ENCODE measurements at regions not wholly inside any gene's neighbourhood (a gene's known extent, or its start where the extent isn't known, plus 50 kb on each side); places are given as distances from the start of the nearest gene placed in this dataset.
"Not testable (repeated sequence)": the region's sequence is repeated elsewhere in the genome, so short reads cannot be mapped to it uniquely, and the experiment has no call there.

GRCh38 chrX:78822157-78822690 lies 74.7 kb downstream of the LPAR4 start:
- TF ChIP-seq POLR2A (IDR thresholded peaks at IDR 0.05; ENCODE audit: low read depth, low read length) (no peak), TAF1 (IDR thresholded peaks at IDR 0.05; ENCODE audit: borderline replicate concordance, low read depth, low read length) (no peak), POLR2AphosphoS5 (IDR thresholded peaks at IDR 0.05; ENCODE audit: low read depth, low read length) (no peak)
- DNase-seq (ENCODE audit: insufficient read length) (no peak), FAIRE-seq (no peak)

- FAIRE-seq (no peak), DNase-seq (ENCODE audit: insufficient read length) (no peak)
- TF ChIP-seq TAF1 (IDR thresholded peaks at IDR 0.05; ENCODE audit: borderline replicate concordance, low read depth, low read length) (no peak), POLR2AphosphoS5 (IDR thresholded peaks at IDR 0.05; ENCODE audit: low read depth, low read length) (no peak), POLR2A (IDR thresholded peaks at IDR 0.05; ENCODE audit: low read depth, low read length) (no peak)
Measured at GRCh38 chrX:78831523-78831922, 84.0 kb downstream of the LPAR4 start.

DNA sequence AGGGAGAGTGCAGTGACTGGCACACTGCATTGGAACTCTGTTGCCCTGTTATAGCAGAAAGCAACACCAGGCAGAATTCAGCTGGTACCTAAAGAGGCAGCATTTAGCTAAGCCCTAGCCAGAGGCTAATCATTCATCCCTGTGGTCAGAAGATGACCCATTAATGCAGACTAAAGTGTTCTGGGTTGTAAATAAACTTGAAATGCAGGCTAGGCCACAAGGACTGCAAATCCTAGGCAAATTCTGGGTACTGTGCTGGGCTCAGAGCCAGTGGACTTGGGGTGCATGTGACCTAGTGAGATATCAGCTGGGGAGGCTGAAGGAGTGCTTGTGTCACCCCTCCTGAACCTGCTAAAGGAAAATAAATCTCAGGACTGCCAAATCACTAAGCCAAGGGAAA lies 91.2 kb downstream of the LPAR4 start:
- FAIRE-seq: no peak
- TF ChIP-seq TAF1 (IDR thresholded peaks at IDR 0.05; ENCODE audit: borderline replicate concordance, low read depth, low read length) (no peak), POLR2A (IDR thresholded peaks at IDR 0.05; ENCODE audit: low read depth, low read length) (no peak), POLR2AphosphoS5 (IDR thresholded peaks at IDR 0.05; ENCODE audit: low read depth, low read length) (no peak)

GRCh38 chrX:78839711-78840110 lies 92.2 kb downstream of the LPAR4 start:
- TF ChIP-seq POLR2A (IDR thresholded peaks at IDR 0.05; ENCODE audit: low read depth, low read length): no peak
- no peak for DNase-seq (ENCODE audit: insufficient read length)
- no peak for FAIRE-seq

More for the DNA sequence above, 91.2 kb downstream of the LPAR4 start:
- no peak for DNase-seq (ENCODE audit: insufficient read length)

GRCh38 chrX:78844218-78844617 lies 96.7 kb downstream of the LPAR4 start:
- not testable (repeated sequence) for DNase-seq (ENCODE audit: insufficient read length); FAIRE-seq

GRCh38 chrX:78881248-78881647 lies 63.9 kb upstream of the P2RY10 start:
- DNase-seq (ENCODE audit: insufficient read length); FAIRE-seq: not testable (repeated sequence)

GRCh38 chrX:78886550-78886949 lies 58.6 kb upstream of the P2RY10 start:
- TF ChIP-seq POLR2AphosphoS5 (IDR thresholded peaks at IDR 0.05; ENCODE audit: low read depth, low read length) (no peak), POLR2A (IDR thresholded peaks at IDR 0.05; ENCODE audit: low read depth, low read length) (no peak), TAF1 (IDR thresholded peaks at IDR 0.05; ENCODE audit: borderline replicate concordance, low read depth, low read length) (no peak)
- FAIRE-seq (peak; percentile 50), DNase-seq (ENCODE audit: insufficient read length) (no peak)
